SK-MEL-5 (cell line): ENCODE measurements at regions not wholly inside any gene's neighbourhood (a gene's known extent, or its start where the extent isn't known, plus 50 kb on each side); places are given as distances from the start of the nearest gene placed in this dataset.
"Not testable (repeated sequence)": the region's sequence is repeated elsewhere in the genome, so short reads cannot be mapped to it uniquely, and the experiment has no call there.

Experiments used
- DNase-seq: peaks from one replicate; pipeline ENCODE4 v3.0.0-alpha.2; 2016; ENCODE audit warnings: low read depth, low spot score
- in situ Hi-C: cut with HindIII; loops from 2 replicates; pipeline ENCODE4 v1.10.0; 2016; ENCODE audit warnings: low sequenced_read_pairs, high pct_unique_total_duplicates, low pct_unique_long_range_greater_than_20kb

DNA sequence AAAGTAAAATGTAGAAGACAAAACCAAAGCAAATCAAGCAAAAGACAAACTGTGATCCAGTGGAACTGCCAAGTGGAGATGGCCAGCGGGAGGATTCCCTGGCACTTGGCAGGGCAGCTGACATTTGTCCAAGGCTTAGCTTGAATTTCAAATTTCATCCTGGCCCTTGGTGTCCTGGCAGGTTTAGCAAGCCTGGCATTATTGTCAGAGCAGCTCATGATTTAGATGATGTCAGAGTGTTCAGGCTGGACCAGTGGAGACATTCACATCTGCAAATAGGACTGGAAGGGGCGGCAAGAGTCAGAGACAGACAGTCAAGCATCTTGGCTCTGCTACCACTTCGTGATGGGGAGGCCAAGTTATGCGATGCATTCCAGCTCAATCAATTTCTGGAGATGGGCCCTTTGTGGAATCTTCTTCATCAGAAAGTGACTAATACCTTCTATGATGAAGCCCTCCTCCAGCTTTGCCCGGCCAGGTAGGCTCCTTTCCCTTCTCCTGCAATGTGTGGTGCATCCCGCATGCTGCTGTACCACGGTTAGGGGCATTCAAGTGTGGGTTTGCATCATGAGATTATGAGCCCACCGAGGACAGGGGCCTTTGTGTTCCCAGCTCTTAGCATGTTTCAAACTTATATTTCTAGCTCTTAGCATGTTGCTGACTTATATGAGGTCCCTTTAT, 199.7 kb downstream of the ANKRD30B start:
- in situ Hi-C loops = no loop called here
- DNase-seq = no peak

DNA sequence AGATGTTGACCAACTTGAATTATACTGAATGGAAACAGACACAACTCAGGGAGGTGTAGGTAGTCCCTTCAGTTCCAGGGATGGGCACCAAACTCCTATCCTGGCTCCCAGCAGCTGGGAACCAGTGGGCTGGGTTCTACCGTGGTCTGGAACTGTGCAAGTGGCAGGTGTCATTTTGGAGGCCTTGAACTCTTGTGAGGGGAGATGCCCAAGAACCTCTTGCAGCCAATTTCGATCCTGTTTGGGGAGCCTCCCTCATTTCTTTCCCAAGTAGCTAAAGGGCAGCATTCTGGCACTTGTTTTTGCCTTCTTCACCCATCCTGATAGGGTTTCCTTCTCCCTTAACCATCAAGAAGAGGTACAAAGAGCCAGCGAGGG, 200.2 kb downstream of the ANKRD30B start:
- in situ Hi-C loops = no loop called here
- no peak for DNase-seq

DNA sequence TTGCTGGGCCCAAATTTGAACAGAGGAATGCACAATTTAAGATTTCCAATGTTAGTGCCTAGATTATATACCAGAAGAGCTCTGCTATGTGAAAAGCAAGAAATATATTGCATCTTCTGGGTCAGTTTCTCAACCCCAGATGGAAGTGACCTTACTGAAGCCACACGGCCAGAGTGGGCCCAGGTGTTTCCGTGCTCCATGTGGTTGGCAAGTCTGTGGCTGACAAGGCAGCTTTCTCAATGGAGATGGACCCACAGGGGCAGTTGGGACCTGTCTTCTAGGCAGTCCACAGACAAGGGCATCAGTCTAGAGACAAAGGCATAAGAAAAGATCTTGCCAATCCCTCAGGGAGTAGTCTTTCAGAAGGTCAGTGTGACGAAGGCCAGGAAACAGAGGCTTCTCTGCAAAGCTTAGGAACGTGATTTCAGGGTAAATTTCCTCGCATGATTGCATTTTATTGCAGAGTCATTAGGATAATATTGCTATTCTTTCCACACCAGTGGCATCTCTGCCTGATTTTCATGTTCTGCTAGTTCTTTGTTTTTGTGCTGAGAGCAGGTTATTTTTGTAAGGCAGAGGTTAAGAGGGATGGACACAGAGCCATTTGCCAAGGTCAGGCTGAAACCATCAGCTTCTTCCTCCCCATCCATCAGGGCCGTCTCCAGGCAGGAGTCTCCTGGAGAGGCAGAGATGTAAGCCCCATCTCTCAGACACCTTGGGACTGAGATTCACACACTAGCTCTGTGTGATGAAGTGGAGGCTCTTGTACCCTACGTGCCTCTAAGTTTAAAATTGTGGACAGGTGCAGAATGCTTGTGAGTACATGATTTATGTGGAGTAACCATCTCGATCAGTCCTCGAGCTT, 202.1 kb downstream of the ANKRD30B start:
- DNase-seq = peak; percentile 30
- in situ Hi-C loops = no loop called here

DNA sequence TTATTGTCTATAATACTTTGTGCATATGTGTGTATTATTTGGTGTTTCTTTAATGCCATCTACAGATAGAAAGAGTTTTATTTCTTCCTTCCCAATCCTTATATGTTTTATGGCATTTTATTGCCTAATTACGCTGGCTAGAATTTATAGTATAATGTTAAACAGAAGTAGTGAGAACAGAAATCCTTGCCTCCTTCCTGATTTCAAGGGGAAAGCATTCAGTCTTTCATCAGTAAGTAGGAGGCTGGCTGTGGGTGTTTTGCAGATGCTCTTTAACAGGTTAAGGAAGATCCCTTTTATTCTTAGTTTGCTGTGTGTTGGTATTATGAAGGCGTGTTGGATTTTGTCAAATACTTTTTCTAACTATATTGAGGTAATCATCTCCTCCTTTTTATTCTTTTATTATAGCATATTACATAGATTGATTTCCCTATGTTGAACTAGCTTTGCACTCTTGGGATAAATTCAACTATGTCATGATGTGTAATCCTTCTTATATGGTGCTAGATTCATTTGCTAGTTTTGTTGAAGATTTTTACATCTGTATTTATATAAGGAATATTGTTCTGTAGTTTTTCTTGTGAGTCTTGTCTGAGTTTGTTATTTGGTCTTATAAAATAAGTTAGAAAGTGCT, 204.6 kb downstream of the ANKRD30B start:
- DNase-seq, in situ Hi-C loops: not testable (repeated sequence)

DNA sequence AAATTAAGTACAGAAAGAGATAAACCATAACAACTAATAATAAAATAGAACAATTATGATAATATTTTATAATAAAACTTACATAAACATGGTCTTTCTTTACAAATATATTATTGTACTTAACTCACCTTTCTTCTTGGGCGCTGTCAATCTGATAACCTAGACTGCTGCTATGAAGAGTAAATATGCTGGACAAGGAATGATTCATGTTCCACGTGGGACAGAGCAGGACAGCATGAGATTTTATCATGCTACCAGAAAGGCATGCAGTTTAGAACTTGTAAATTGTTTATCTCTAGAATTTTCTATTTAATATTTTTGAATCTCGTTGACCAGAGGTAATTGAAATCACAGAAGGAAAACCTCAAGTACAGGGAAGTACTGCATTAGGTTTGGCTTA, 210.7 kb downstream of the ANKRD30B start:
- no peak for DNase-seq
- in situ Hi-C loops = no loop called here

DNA sequence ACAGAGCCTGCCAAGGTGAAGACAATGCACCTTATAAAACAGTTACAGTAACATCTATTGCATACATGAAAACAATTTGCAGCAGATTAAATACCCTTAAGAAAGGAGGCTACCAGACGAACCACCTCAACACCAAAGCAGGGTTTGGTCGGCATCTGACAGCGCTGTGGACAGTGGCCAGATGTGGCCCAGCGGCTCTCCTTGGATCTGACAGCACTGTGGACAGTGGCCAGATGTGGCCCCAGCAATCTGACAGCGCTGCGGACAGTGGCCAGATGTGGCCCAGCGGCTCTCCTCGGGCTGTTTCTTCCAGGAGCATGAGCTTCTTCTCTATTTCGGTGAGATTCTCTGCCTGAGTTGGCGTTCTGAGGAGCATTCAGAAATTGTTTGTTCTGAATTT, 211.6 kb downstream of the ANKRD30B start:
- DNase-seq = no peak
- in situ Hi-C loops = no loop called here

DNA sequence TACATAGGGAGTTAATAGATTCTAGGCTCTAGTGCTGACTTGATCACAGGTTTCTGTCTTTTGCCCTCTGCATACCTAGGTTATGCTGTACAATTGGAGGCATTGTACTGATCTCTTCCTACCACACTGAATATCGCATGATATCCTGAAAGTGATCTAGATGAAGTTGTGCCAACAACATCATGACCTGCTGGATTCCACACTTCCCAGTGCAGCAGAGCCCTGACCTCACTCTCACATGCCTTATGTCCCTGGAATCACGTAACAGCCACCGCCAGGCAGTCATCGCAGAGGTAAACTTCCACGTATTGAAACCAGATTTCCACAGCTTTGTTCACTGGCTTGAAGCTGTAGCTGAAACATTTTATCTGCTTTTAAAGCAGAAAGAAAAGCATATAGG, 214.0 kb downstream of the ANKRD30B start:
- peak; percentile 96 for DNase-seq
- in situ Hi-C loops = no loop called here

DNA sequence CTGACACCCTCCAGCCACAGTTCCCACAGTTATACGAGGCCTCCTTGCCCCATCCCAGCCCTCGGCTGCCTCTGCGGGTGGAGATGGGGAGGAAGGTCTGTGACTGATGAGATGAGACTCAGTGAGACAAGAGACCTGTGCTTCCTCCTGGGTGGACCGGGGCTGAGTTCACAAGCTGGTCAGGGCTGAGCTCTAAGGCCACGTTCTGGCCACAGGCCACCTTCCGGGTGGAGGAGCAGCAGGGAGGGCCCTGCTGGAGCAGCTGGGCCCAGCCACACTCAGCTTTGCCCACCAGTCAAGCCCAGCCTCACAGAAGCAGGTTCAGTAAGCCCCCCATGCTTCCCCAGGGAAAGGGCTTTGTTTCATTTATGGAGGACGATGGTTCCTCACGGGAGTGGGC, 214.7 kb downstream of the ANKRD30B start:
- DNase-seq = no peak
- in situ Hi-C loops = no loop called here

DNA sequence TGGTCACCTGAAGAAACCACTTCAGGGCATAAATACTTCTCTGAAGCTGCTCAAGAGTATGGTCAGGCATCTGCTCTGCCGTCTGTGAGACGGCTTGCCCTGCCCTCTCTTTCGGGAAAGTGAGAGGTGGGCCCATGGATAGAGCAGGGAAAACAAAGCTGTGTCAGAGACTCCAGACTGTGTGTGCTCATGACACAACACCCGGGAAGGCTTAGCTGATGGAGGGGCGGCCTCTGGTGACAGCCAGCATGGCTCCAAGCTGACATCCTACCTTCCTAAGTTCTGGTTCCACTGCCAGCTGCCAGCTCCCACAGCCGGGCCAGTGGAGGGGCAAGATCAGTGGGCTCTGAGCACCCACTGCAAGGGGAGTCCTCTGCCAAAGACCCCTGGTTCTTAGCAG, 215.3 kb downstream of the ANKRD30B start:
- DNase-seq = no peak
- in situ Hi-C loops = no loop called here

DNA sequence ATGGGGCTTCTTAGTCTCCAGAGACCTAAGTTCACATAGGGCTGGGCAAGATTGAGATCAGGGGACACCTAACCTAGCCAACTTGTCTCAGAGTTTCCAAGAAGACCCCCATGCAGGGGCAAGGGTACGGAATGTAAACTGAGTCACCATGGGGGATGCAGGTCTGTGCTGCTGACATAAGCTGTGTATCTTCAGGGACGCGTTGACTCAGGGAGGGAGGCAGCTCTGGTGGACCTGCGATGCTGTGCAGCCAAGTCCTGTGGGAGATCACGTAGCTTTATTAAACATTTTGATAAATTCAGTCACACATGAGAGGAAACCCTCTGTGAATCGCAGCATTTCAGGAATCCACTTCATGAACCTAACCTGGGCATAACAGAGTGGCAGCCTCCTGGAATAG, 216.0 kb downstream of the ANKRD30B start:
- no peak for DNase-seq
- in situ Hi-C loops = no loop called here

DNA sequence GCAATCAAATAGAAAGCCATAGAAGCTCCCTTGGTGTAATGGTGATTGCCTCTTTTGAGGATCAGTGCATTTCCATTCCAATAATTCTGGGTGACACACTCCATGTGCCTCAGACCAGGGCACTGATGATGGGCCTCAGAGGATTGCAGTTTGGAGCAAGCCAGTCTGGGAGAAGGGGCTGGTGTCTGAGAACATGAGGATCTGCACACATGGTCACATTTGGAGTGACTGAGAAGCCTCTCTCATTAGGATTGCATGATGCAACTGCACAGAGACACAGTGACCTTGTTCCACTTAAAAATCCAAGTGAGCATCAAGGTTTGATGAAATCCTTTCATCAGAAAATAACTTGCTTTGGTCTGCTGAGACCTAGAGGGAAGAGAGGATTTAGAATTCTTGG, 216.4 kb downstream of the ANKRD30B start:
- in situ Hi-C loops = no loop called here
- no peak for DNase-seq

DNA sequence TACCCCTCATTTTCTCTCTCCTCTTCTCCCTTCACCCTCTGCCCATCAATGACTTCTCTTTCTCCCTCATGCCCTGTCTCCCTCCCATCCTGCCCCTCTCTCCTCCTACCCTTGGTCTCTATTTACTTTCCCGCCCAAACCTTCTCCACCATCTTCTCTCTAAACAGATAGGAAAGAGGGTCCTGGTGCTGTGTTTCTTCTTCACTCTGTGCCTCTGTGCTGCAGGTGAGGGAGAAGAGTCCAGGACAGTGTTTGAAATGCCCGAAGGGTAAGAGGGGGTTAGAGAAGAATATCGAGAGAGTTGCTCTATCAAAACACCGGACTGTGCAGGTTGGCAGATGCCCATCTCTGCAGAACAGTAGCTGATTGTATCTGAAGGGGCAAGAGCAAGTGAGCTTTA, 217.0 kb downstream of the ANKRD30B start:
- DNase-seq, in situ Hi-C loops: not testable (repeated sequence)

DNA sequence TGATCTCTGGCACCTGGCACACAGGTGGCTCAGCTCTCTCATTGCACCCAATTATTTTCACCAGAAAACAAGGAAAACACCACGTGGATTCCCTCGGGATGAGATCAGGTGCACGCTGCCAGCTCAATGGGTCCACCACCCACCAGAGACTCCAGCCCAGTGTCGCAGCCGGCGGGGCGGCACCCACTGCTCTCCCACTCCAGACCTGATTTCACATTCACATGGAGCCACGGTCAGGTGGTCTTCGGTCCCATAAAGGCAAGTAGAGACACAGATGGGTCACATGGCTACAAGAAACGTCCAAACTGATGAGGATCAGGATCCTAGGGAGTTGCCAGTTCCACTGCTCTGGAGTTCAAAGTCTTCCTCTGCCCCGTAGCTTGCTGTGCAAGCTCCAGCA, 217.6 kb downstream of the ANKRD30B start:
- DNase-seq = no peak
- in situ Hi-C loops = no loop called here

DNA sequence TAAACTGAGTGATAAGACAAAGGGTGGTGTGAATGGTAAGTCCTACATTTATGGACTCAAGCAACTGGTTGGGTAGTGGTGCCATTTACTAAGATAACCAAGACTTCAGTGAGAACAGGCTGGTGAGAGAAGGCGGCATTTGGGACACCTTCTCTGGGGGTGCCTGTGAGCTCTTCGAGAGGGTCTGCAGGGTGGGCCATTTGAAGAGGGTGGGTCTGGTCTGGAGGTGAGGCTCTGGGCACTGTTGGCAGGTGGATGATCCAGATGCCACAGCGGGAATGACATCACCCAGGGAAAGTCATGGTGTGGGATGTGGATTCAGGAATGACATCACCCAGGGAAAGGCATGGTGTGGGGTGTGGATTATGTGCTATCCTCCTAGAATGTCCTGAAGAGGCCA, 219.3 kb downstream of the ANKRD30B start:
- in situ Hi-C loops, DNase-seq: not testable (repeated sequence)

DNA sequence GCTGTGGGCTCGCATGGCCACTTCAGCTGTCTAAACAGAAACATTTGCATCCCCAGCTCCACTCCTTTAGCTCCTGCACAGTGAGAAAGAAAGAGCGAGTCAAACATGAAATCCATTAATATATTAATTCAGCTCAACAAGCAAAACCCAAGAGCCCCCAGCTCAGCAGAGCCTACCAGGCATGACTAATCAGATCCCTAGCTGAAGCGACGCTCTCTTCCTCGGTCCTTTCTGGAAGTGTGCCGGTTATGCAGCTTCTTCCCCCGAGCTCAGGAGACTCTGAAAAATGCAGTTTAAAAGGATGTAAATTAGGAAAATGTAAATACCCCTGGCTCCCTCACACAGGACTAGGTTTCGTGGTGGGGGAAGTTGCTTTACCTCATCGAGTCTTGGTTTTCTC, 221.5 kb downstream of the ANKRD30B start:
- DNase-seq = no peak
- in situ Hi-C loops = no loop called here

DNA sequence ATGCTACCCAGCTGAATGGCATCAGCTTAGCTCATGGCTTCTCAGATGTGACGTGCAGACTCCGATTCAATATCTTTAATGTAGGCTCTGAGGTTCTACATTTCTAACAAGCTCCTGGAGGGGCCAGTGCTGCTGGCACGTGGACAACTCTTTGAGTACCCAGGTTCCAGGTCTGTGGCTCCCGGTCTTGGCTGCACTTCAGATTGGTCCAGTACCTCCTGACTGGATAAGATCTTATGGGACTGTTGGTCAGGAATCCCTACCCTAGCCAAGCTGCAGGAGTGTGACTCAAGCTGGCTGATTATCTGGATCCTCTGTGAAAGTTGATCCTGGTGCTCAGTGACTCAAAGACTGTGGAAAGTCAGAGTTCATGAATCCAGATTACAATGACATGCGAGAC, 222.1 kb downstream of the ANKRD30B start:
- in situ Hi-C loops = no loop called here
- DNase-seq = no peak

DNA sequence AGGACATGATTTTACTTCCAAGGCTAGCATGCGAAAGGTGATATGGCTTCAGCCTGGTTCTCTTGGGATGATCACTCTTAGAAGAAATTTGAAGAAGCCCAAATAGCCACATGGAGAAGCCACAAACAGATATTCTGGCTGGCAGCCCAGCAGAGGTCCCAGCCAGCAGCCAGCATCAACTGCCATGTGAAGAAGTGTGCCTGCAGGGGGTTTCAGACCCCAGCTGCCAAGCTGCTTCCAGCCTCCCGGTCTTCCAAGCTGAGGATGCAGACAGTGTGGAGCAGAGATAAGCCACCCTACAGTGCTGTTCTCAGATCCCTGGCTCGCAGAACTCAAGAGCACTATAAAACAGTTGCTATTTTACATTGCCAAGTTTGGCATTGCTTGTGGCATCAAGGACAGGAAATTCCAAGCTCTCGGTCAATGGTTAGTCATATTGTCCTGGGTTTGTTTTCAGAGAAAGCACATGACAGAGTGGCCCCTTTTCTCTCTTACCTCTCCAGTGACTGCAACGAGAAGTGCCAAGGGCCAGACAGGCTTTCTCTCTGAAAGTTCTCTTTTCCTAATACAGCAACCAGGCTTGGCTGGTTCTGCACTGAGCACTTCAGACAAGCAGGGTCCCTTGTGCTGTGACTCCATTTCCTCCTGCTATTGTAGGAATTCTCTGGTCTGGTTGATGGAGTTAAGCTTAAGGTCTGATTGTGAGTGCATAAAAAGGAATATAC, 223.7 kb downstream of the ANKRD30B start:
- DNase-seq = peak; percentile 31
- in situ Hi-C loops = no loop called here

DNA sequence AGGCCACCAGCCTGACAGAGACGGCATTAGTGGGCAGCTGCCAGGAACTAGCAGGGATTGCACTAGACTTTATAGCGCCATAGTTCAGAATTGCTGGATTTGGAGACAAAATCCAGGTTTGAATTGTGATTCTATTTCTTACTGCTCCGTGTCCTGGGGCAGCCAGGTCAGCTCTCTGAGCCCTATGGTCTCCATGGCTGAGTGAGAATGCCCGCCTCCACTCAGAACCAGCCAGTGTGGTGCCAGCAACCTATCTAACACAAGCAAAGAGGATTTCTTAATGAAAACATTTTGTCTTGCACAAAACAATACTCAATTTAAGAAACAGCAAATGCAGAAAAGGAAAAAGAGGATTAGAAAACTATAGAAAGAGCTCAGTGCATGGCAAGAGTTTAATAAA, 225.4 kb downstream of the ANKRD30B start:
- DNase-seq, in situ Hi-C loops: not testable (repeated sequence)
